Thyroid gland (tissue), 4 donors: ENCODE measurements at regions not wholly inside any gene's neighbourhood (a gene's known extent, or its start where the extent isn't known, plus 50 kb on each side); places are given as distances from the start of the nearest gene placed in this dataset.

Experiments used
- CTCF ChIP-seq, 6 experiments: fragments of 200-600 bp in 3 of 6; fragments of 450-650 bp in 3 of 6; sonication (generic) in 3 of 6; IDR thresholded peaks; one replicate each; pipeline ENCODE4 v1.5.1; 2016 to 2019; ENCODE audit warnings: antibody characterized with exemption in 6 of 6, mild to moderate bottlenecking in 2 of 6, inconsistent platforms in 1 of 6, moderate library complexity in 1 of 6
- POLR2A ChIP-seq, 2 donors: fragments of 450-650 bp; IDR thresholded peaks; one replicate each; pipeline ENCODE4 v1.6.1; 2017; ENCODE audit warnings: antibody characterized with exemption in 2 of 2, mild to moderate bottlenecking in 2 of 2, moderate library complexity in 1 of 2

GRCh38 chr3:73258057-73258456 is 196.6 kb downstream of the EBLN2 start:
- TF ChIP-seq CTCF (IDR thresholded peaks at IDR 0.05), result no peak
- TF ChIP-seq POLR2A (IDR thresholded peaks at IDR 0.05), result no peak
